ENCODE measurements at regions not wholly inside any gene's neighbourhood (a gene's known extent, or its start where the extent isn't known, plus 50 kb on each side); places are given as distances from the start of the nearest gene placed in this dataset.

DNA sequence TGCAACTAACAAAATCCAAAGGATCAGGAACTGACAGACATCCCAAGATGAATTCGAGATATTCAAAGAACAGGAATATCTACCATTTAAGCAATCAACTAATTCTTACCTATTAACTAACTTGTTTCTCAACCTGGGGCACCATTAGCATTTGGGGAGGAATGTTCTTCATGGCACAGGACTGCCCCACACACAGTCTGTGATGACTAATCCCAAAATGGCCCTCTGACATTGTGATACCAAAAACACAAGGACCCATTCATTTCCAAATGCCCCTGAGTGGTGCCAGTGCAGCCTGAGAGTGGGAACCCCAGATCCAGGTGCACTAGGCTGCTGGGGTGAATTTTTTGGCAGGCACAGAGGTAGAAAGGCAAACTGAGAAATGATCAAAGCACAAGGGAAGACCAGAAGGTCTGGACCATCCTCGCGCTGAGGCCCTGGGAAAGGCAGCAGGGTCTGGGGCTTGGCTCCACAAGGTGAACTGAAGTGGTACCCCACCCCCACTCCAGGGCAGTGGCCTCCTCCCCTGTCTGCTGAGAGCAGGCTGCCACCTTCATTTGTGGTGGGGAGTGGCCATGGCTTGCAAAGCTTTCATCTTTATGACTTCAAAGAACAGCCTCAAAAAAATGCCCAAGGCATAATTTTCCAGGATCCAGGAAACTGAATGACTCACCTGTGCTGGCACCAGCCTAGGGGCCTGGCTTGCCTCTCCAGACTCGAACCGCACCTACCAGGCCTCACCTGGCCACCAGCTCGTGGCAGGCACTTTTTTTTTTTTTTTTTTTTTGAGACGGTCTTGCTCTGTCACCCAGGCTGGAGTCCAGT, 122.4 kb downstream of the BCOR start:
- no peak overlapping the region for H3K27ac Mint-ChIP-seq (ENCODE audit: unreplicated experiment)
- CTCF ChIA-PET, result interaction anchor here (0.6 to 1.4 kb wide), 2 partner anchors 21 to 47 kb away, joined by 3 to 5 read pairs; no protein-coding TSS in a partner anchor
- no peaks in the 10 kb centered on the region for H3K4me1 Mint-ChIP-seq (ENCODE audit: low read depth, unreplicated experiment)
- peak; percentile 67 for DNase-seq
- TF ChIP-seq, protein P1, sequence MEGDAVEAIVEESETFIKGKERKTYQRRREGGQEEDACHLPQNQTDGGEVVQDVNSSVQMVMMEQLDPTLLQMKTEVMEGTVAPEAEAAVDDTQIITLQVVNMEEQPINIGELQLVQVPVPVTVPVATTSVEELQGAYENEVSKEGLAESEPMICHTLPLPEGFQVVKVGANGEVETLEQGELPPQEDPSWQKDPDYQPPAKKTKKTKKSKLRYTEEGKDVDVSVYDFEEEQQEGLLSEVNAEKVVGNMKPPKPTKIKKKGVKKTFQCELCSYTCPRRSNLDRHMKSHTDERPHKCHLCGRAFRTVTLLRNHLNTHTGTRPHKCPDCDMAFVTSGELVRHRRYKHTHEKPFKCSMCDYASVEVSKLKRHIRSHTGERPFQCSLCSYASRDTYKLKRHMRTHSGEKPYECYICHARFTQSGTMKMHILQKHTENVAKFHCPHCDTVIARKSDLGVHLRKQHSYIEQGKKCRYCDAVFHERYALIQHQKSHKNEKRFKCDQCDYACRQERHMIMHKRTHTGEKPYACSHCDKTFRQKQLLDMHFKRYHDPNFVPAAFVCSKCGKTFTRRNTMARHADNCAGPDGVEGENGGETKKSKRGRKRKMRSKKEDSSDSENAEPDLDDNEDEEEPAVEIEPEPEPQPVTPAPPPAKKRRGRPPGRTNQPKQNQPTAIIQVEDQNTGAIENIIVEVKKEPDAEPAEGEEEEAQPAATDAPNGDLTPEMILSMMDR (IDR thresholded peaks at IDR 0.05; ENCODE audit: unreplicated experiment), result no peak
- H3K36me3 Mint-ChIP-seq (ENCODE audit: insufficient read depth, unreplicated experiment), result no peaks in the 10 kb centered on the region
- H3K27me3 Mint-ChIP-seq (ENCODE audit: unreplicated experiment), result no peaks in the 10 kb centered on the region
- intact Hi-C loops (cut with micrococcal nuclease; ENCODE audit: unreplicated experiment), result no loop called here
- no peak overlapping the region for H3K4me3 Mint-ChIP-seq (ENCODE audit: low read depth, unreplicated experiment)
- peaks cover 5% of the 10 kb centered on the region for H3K9me3 Mint-ChIP-seq (ENCODE audit: low read depth, unreplicated experiment)
- no TSS peak for BruUV-seq (replicated peaks)

DNA sequence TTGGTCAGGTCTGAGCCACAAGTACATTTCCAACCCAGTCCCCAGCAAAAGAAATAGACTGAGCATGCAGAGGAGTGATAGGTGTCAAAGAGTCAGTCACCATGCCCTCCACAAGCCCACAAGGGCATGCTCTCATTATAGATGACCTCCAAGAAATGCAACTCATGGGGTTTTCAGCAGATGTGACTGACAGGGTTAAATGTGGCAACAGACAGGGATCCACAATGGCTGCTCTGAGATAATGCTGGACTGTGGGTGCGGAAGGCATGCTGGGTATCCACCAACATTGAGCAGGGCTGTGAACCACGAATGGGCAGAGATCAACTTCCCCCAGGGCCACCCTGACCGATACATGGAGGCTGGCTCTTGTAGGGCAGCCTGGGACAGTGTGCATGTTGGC, 115.8 kb downstream of the BCOR start:
- intact Hi-C loops (cut with micrococcal nuclease; ENCODE audit: unreplicated experiment), result no loop called here
- H3K27ac Mint-ChIP-seq (ENCODE audit: unreplicated experiment), result no peak overlapping the region
- no peaks in the 10 kb centered on the region for H3K9me3 Mint-ChIP-seq (ENCODE audit: low read depth, unreplicated experiment)
- peaks cover 4% of the 10 kb centered on the region for H3K36me3 Mint-ChIP-seq (ENCODE audit: insufficient read depth, unreplicated experiment)
- no TSS peak for BruUV-seq (replicated peaks)
- TF ChIP-seq, protein P1 (IDR thresholded peaks at IDR 0.05; ENCODE audit: unreplicated experiment), result no peak
- H3K4me1 Mint-ChIP-seq (ENCODE audit: low read depth, unreplicated experiment), result no peaks in the 10 kb centered on the region
- DNase-seq, result no peak
- no peak overlapping the region for H3K4me3 Mint-ChIP-seq (ENCODE audit: low read depth, unreplicated experiment)
- CTCF ChIA-PET, result no interaction called here
- H3K27me3 Mint-ChIP-seq (ENCODE audit: unreplicated experiment), result no peaks in the 10 kb centered on the region

DNA sequence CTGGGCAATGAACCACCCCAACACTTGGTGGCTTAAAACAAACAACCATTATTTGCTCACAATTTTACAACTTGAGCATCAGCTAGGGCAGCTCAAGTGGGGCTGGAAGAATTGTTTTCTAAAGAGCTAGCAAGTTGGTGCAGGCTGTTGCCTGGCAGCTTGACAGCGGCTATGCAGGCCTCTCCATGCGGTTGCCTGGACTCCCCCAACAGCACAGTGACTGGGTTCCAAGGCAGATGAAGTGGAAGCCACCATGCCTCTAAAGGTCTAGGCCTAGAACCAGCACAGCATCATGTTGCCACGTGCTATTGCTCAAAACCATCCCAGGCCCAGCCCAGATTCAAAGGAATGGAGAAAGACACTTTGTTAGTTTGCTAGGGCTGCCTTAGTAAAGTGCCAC, 114.8 kb downstream of the BCOR start:
- Mint-ChIP-seq H3K27me3 (ENCODE audit: unreplicated experiment) (no peaks in the 10 kb centered on the region), H3K27ac (ENCODE audit: unreplicated experiment) (no peak overlapping the region), H3K36me3 (ENCODE audit: insufficient read depth, unreplicated experiment) (peaks cover 4% of the 10 kb centered on the region), H3K4me1 (ENCODE audit: low read depth, unreplicated experiment) (no peaks in the 10 kb centered on the region), H3K9me3 (ENCODE audit: low read depth, unreplicated experiment) (no peaks in the 10 kb centered on the region), H3K4me3 (ENCODE audit: low read depth, unreplicated experiment) (no peak overlapping the region)
- no peak for DNase-seq
- TF ChIP-seq, protein P1 (IDR thresholded peaks at IDR 0.05; ENCODE audit: unreplicated experiment), result no peak
- intact Hi-C loops (cut with micrococcal nuclease; ENCODE audit: unreplicated experiment), result no loop called here
- CTCF ChIA-PET, result no interaction called here
- no TSS peak for BruUV-seq (replicated peaks)

DNA sequence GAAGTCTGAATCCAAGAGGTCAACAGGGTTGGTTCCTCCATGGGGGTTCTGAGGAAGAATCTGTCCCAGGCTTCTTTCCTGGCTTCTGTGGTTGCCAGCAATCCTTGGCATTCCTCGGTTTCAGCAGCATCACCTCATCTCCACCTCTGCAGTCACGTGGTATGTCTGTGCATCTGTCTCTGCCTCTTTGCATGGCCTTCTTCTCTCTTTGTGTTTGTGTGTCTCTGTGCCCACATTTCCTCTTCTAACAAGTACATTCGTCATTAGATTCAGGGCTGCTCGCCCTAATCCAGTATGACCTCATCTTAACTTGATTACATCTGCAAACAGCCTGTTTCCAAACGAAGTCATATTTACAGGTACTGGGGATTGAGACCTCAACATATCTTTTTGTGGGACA, 114.0 kb downstream of the BCOR start:
- BruUV-seq (replicated peaks), result no TSS peak
- intact Hi-C loops (cut with micrococcal nuclease; ENCODE audit: unreplicated experiment), result no loop called here
- Mint-ChIP-seq H3K9me3 (ENCODE audit: low read depth, unreplicated experiment) (no peaks in the 10 kb centered on the region), H3K4me1 (ENCODE audit: low read depth, unreplicated experiment) (no peaks in the 10 kb centered on the region), H3K4me3 (ENCODE audit: low read depth, unreplicated experiment) (no peak overlapping the region), H3K27ac (ENCODE audit: unreplicated experiment) (no peak overlapping the region), H3K27me3 (ENCODE audit: unreplicated experiment) (no peaks in the 10 kb centered on the region), H3K36me3 (ENCODE audit: insufficient read depth, unreplicated experiment) (peaks cover 4% of the 10 kb centered on the region)
- CTCF ChIA-PET, result no interaction called here
- DNase-seq, result no peak
- TF ChIP-seq, protein P1 (IDR thresholded peaks at IDR 0.05; ENCODE audit: unreplicated experiment), result no peak

Measured in Calu3 (cell line).